ENCODE measurements at regions not wholly inside any gene's neighbourhood (a gene's known extent, or its start where the extent isn't known, plus 50 kb on each side); places are given as distances from the start of the nearest gene placed in this dataset.

GRCh38 chr9:28045051-28045450 is 471.8 kb upstream of the C9orf72 start:
- H3K79me2 ChIP-seq (ENCODE audit: insufficient read depth, low read length): no peaks in the 10 kb centered on the region
- POLR2A ChIA-PET: no interaction called here
- in situ Hi-C loops (cut with HindIII; ENCODE audit: extremely low pct_ligation_motif_present, low pct_unique_long_range_greater_than_20kb): loop anchor here (25.0 kb wide), 1 partner anchor 92 kb away; no protein-coding TSS in a partner anchor
- DNase-seq (ENCODE audit: low spot score) (no peak), ATAC-seq (no peak), FAIRE-seq (no peak)
- H3K36me3 ChIP-seq (replicated peaks in 1 of 2; ENCODE audit: control insufficient read depth in 1 of 2, insufficient read depth in 2 of 2, low read length in 2 of 2): no peaks in the 10 kb centered on the region
- no peaks in the 10 kb centered on the region for H3K4me1 ChIP-seq (ENCODE audit: insufficient read depth, low read length)
- WGBS (ENCODE audit: low lambda C conversion rate): 19% methylated on average over 3 of the region's 3 CpGs
- no peak overlapping the region for H2AFZ ChIP-seq (ENCODE audit: low read length)
- no peaks in the 10 kb centered on the region for H3K27me3 ChIP-seq (ENCODE audit: control insufficient read depth in 1 of 2, insufficient read depth in 2 of 2, low read length in 2 of 2)
- CTCF ChIA-PET (ENCODE audit: low intra/inter-chr PET ratio, low total read pairs): no interaction called here
- TF ChIP-seq ZNF224 (CRISPR knock-in tag; IDR thresholded peaks at IDR 0.05): no peak
- TF ChIP-seq MAFG (CRISPR knock-in tag; IDR thresholded peaks at IDR 0.05): no peak
- no peak for TF ChIP-seq MEF2D (CRISPR knock-in tag; IDR thresholded peaks at IDR 0.05)
- intact Hi-C loops (cut with micrococcal nuclease; ENCODE audit: unreplicated experiment): no loop called here
- H3K4me2 ChIP-seq (ENCODE audit: low read depth, low read length): no peak overlapping the region
- no peak overlapping the region for H3K9ac ChIP-seq (ENCODE audit: insufficient read depth, low read depth, low read length)
- no peaks in the 10 kb centered on the region for H3K9me3 ChIP-seq (ENCODE audit: low read length)
- BruUV-seq (replicated peaks): no TSS peak
- H4K20me1 ChIP-seq (ENCODE audit: insufficient read depth, low read length): no peaks in the 10 kb centered on the region
- no peak overlapping the region for H3K27ac ChIP-seq (ENCODE audit: extremely low read length, insufficient read depth, low read length)
- no peak overlapping the region for H3K4me3 ChIP-seq (replicated peaks in 1 of 3; ENCODE audit: insufficient read depth in 1 of 3, low read depth in 2 of 3, low read length in 3 of 3)

GRCh38 chr9:28050046-28050445 is 476.8 kb upstream of the C9orf72 start:
- FAIRE-seq: no peak
- no peak for TF ChIP-seq MAX (IDR thresholded peaks at IDR 0.05)
- no peak for TF ChIP-seq FOXC1 (CRISPR knock-in tag; IDR thresholded peaks at IDR 0.05; ENCODE audit: borderline replicate concordance)
- TF ChIP-seq ZSCAN29 (CRISPR knock-in tag; conservative IDR thresholded peaks at IDR 0.05): no peak
- TF ChIP-seq PHF20 (CRISPR knock-in tag; IDR thresholded peaks at IDR 0.05): no peak
- no peak for TF ChIP-seq FOXJ3 (CRISPR knock-in tag; IDR thresholded peaks at IDR 0.05; ENCODE audit: borderline replicate concordance)
- TF ChIP-seq ZC3H4 (CRISPR knock-in tag; IDR thresholded peaks at IDR 0.05; ENCODE audit: borderline replicate concordance): no peak
- no peak for TF ChIP-seq ZNF615 (CRISPR knock-in tag; IDR thresholded peaks at IDR 0.05; ENCODE audit: borderline replicate concordance)
- no peak for TF ChIP-seq HMG20B (CRISPR knock-in tag; conservative IDR thresholded peaks at IDR 0.05)
- TF ChIP-seq ZSCAN31 (CRISPR knock-in tag; IDR thresholded peaks at IDR 0.05; ENCODE audit: low read depth): no peak
- TF ChIP-seq SPEN (CRISPR knock-in tag; IDR thresholded peaks at IDR 0.05; ENCODE audit: low read depth): no peak
- TF ChIP-seq ZNF18 (CRISPR knock-in tag; IDR thresholded peaks at IDR 0.05; ENCODE audit: insufficient replicate concordance): no peak
- BruUV-seq (replicated peaks): no TSS peak
- intact Hi-C loops (cut with micrococcal nuclease; ENCODE audit: unreplicated experiment): no loop called here
- H3K4me3 ChIP-seq (replicated peaks in 1 of 3; ENCODE audit: insufficient read depth in 1 of 3, low read depth in 2 of 3, low read length in 3 of 3): no peak overlapping the region
- no peaks in the 10 kb centered on the region for H3K9me3 ChIP-seq (ENCODE audit: low read length)
- DNase-seq (ENCODE audit: low spot score): no peak
- CTCF ChIA-PET (ENCODE audit: low intra/inter-chr PET ratio, low total read pairs): no interaction called here
- no peaks in the 10 kb centered on the region for H3K27me3 ChIP-seq (ENCODE audit: control insufficient read depth in 1 of 2, insufficient read depth in 2 of 2, low read length in 2 of 2)
- in situ Hi-C loops (cut with HindIII; ENCODE audit: extremely low pct_ligation_motif_present, low pct_unique_long_range_greater_than_20kb): loop anchor here (25.0 kb wide), 1 partner anchor 713 kb away; no protein-coding TSS in a partner anchor
- no peaks in the 10 kb centered on the region for H3K36me3 ChIP-seq (replicated peaks in 1 of 2; ENCODE audit: control insufficient read depth in 1 of 2, insufficient read depth in 2 of 2, low read length in 2 of 2)
- no peaks in the 10 kb centered on the region for H3K79me2 ChIP-seq (ENCODE audit: insufficient read depth, low read length)
- H3K4me2 ChIP-seq (ENCODE audit: low read depth, low read length): no peak overlapping the region
- no peak overlapping the region for H2AFZ ChIP-seq (ENCODE audit: low read length)
- POLR2A ChIA-PET: no interaction called here
- H3K9ac ChIP-seq (ENCODE audit: insufficient read depth, low read depth, low read length): no peak overlapping the region
- H3K4me1 ChIP-seq (ENCODE audit: insufficient read depth, low read length): no peaks in the 10 kb centered on the region
- ATAC-seq: no peak
- H3K27ac ChIP-seq (ENCODE audit: extremely low read length, insufficient read depth, low read length): no peak overlapping the region
- no peaks in the 10 kb centered on the region for H4K20me1 ChIP-seq (ENCODE audit: insufficient read depth, low read length)
